SJCRH30 (cell line): ENCODE measurements at regions not wholly inside any gene's neighbourhood (a gene's known extent, or its start where the extent isn't known, plus 50 kb on each side); places are given as distances from the start of the nearest gene placed in this dataset.

Experiments
- DNase-seq, 2 experiments: peaks; one replicate each; pipeline ENCODE4 v3.0.0-alpha.2; 2015 to 2020
- H3K27ac ChIP-seq: fragments of 250-450 bp; sonication (Bioruptor Pico); 2 replicates; pipeline ENCODE4 v1.5.1; 2020; ENCODE audit warnings: mild to moderate bottlenecking, moderate library complexity
- H3K27me3 ChIP-seq: fragments of 250-450 bp; sonication (Bioruptor Pico); 2 replicates; pipeline ENCODE4 v1.5.1; 2020; ENCODE audit warnings: mild to moderate bottlenecking, moderate library complexity
- H3K36me3 ChIP-seq: fragments of 250-450 bp; sonication (Bioruptor Pico); 2 replicates; pipeline ENCODE4 v1.5.1; 2020; ENCODE audit warnings: mild to moderate bottlenecking, moderate library complexity
- H3K4me1 ChIP-seq: fragments of 250-450 bp; sonication (Bioruptor Pico); 2 replicates; pipeline ENCODE4 v1.5.1; 2020; ENCODE audit warnings: mild to moderate bottlenecking, moderate library complexity
- H3K4me3 ChIP-seq: fragments of 250-450 bp; sonication (Bioruptor Pico); 2 replicates; pipeline ENCODE4 v1.5.1; 2020; ENCODE audit warnings: mild to moderate bottlenecking, moderate library complexity
- H3K9me3 ChIP-seq: fragments of 250-450 bp; sonication (Bioruptor Pico); replicated peaks from 2 replicates; pipeline ENCODE4 v1.5.1; 2020; ENCODE audit warnings: mild to moderate bottlenecking, moderate library complexity

DNA sequence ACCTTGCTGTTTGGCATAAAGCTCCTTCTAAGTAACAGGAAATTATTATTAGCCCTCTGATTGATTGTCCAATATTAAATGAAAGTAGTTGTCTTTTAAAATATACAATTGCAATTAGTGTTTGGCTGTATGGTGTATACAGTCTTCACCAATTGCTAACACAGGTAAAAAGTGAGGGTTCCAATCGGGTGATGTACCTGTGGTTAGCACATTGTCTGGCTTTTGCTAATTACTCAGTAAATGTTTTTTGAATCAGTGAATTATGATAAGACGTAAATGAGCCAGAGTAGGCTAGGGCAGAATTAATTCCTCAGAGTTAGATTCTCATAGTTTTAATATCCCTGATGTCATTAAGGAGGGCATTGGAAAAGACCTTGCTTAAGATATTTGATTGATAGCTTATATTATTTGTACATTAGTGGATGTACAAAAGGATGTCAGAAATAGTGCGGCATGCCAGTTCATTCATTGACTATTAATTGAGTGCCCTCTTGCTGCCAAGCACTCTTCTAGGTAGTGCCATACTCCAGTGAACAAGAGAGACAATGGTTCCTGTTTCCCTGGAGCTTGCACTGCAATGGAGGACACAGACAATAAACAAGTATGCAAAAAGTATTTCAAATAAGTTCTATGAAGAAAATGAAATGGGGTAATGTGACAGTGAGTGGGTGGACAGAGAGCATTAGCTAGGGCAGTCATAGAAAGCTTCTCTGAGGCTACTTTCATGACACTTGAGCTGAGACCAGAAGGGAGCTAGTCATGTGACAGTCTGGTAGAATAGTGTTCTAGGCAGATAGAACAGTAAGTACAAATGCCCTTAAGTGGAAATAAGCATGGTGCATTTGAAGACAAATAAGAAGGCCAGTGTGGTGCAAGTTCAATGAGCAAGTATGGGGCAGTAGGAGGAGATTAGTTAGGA is 205.9 kb upstream of the CASK start:
- Histone ChIP-seq H3K4me1 (no peaks in the 10 kb centered on the region), H3K9me3 (no peaks in the 10 kb centered on the region), H3K4me3 (no peak overlapping the region), H3K27me3 (no peaks in the 10 kb centered on the region), H3K27ac (no peak overlapping the region), H3K36me3 (no peaks in the 10 kb centered on the region)
- no peak for DNase-seq

DNA sequence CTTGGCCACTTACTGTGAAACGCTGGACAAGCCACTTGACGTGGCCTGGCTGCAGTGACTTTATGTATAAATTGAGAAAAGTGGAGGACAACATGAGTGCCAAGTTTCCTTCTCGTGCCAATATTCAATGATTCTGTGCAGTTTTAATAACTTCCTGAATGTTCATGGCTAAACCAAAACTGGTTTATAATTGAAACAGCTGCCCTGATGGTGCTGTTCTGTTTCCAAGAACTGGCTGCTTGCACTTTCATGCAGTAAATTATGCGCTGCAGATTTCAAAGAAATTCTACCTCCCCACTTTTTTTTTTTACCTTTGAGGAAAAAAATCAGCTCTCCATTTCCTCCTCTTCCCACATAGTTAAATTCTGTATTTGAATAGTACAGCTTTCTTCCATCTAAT is 205.2 kb upstream of the CASK start:
- H3K27ac ChIP-seq = no peak overlapping the region
- no peaks in the 10 kb centered on the region for H3K9me3 ChIP-seq
- no peak for DNase-seq
- H3K36me3 ChIP-seq = no peaks in the 10 kb centered on the region
- no peaks in the 10 kb centered on the region for H3K4me1 ChIP-seq
- H3K27me3 ChIP-seq = no peaks in the 10 kb centered on the region
- H3K4me3 ChIP-seq = no peak overlapping the region

DNA sequence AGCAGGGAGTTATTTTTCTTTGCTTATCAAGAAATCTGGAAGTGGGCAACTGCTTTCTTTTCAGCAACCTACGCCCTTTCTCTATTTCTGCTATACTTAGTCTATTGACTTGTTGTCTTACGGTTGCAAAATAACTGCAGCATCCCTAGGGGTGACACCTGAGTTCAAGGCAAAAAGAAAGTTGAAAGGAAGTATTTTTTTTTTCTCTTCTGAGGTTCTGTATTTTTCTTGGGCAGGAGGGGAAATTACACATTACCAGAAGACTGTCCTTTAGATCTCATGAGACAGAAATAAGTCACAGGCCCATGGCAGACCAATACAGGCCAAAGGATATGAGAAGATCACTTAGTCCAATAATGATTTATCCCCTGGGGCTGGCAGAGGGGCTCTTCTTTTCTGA is 204.7 kb upstream of the CASK start:
- Histone ChIP-seq H3K4me1 (no peaks in the 10 kb centered on the region), H3K4me3 (no peak overlapping the region), H3K27me3 (no peaks in the 10 kb centered on the region), H3K27ac (no peak overlapping the region), H3K9me3 (no peaks in the 10 kb centered on the region), H3K36me3 (no peaks in the 10 kb centered on the region)
- DNase-seq = no peak

GRCh38 chrX:42127563-42127962 is 204.2 kb upstream of the CASK start:
- Histone ChIP-seq H3K27me3 (no peaks in the 10 kb centered on the region), H3K9me3 (no peaks in the 10 kb centered on the region), H3K4me1 (no peaks in the 10 kb centered on the region), H3K4me3 (no peak overlapping the region), H3K36me3 (no peaks in the 10 kb centered on the region), H3K27ac (no peak overlapping the region)
- DNase-seq = no peak

GRCh38 chrX:42123369-42123768 is 200.0 kb upstream of the CASK start:
- H3K9me3 ChIP-seq = no peaks in the 10 kb centered on the region
- H3K4me1 ChIP-seq = 0 out of 2 replicates have a peak, but pooled peaks cover 3% of the 10 kb centered on the region
- no peaks in the 10 kb centered on the region for H3K27me3 ChIP-seq
- no peaks in the 10 kb centered on the region for H3K36me3 ChIP-seq
- H3K27ac ChIP-seq = no peak overlapping the region
- H3K4me3 ChIP-seq = no peak overlapping the region
- no peak for DNase-seq

DNA sequence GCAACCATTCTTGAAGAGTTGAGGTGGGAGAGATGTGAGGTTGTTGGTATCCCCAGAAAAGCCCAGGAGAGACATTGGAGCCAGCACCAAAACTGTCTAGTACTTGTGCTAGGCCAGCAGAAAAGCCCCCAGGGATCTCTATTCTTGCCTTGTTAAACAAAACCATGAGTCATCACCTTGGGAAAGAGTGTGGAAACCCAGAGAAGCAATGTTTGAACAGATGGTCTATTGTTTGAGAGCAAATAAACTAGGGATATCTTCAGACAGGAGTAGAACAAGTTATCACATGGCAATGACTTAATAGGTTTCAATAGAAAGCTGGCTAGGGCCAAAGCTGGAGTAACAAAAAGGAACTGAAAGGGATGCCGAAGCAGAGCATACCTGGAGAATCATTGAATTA is 195.7 kb upstream of the CASK start:
- Histone ChIP-seq H3K27ac (peak overlapping the region; percentile 34), H3K36me3 (no peaks in the 10 kb centered on the region), H3K9me3 (no peaks in the 10 kb centered on the region), H3K4me1 (0 out of 2 replicates have a peak, but pooled peaks cover 3% of the 10 kb centered on the region), H3K4me3 (no peak overlapping the region), H3K27me3 (no peaks in the 10 kb centered on the region)
- peak; percentile 60 to 81 for DNase-seq

DNA sequence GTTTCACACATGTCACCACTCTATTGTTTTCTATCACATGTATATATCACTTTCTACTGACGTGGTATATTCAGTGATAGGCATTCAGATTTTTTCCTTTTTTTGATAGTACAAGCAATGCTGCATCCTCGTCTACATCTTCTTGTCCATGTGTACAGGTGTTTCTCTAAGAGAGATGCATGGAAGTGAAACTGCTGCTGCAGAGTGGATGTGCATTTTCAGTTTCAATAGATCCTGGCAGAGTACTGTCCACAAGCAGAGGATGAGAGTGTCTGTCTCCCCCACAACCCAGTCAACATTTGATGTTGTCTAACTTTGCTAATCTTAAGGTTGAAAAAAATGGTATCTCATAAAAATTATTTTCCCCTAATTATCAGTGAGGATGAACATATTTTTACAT is 194.0 kb upstream of the CASK start:
- no peaks in the 10 kb centered on the region for H3K9me3 ChIP-seq
- no peak for DNase-seq
- H3K27me3 ChIP-seq = no peaks in the 10 kb centered on the region
- no peak overlapping the region for H3K27ac ChIP-seq
- no peaks in the 10 kb centered on the region for H3K36me3 ChIP-seq
- H3K4me3 ChIP-seq = no peak overlapping the region
- H3K4me1 ChIP-seq = 0 out of 2 replicates have a peak, but pooled peaks cover 3% of the 10 kb centered on the region

- H3K4me1 ChIP-seq = peaks cover 14% of the 10 kb centered on the region
Observed at GRCh38 chrX:42109428-42109827, 186.1 kb upstream of the CASK start.

DNA sequence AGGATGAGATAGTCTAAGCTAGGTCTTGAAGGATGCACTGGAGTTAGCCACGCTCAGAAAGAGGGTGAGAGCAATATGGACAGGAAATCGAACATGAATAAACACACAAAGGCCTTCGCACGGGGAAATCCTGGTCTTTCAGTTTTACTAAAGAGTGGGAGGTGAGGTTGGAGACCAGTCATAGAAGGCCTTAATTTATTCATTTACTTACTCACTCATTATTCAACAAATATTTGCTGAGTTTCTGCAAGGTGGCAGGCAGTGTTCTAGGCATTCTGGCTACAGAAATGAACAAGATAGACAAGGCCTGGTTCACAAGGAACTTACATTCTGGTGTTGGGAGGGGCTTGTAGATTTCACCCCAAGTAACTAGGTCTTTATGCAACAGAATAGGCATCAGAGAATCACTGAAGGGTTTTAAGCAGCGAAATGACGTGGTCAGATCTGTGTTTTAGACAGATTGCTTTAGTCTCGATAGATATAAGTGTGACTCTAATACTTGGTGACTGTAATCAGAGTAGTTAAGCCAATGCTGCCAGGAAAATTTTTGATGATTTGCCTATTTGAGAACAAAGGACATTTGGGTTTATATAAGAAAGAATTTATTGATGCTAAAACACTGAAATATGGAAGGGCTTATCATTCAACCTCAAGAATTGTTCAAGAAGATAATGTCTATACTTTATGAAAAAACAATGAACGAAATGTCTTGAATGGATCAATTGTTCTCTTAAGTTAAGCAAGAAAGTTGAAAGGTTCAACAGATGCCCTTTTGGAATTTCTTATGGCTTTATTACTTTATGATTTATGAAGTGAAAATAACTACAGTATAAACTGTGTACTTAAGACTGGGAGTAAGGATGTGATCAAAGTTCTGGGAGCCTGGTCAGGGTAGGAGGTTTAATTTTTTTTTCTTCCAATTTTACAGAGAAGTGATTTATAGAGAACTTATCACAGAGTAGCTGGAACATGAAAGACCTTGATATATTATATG is 184.4 kb upstream of the CASK start:
- H3K4me3 ChIP-seq = no peak overlapping the region

More at GRCh38 chrX:42109428-42109827, 186.1 kb upstream of the CASK start:
- Histone ChIP-seq H3K36me3 (no peaks in the 10 kb centered on the region), H3K27me3 (no peaks in the 10 kb centered on the region), H3K27ac (no peak overlapping the region; the same call in 1 of the 2 replicates), H3K9me3 (no peaks in the 10 kb centered on the region), H3K4me3 (no peak overlapping the region)
- DNase-seq = no peak

GRCh38 chrX:42106556-42106955 is 183.2 kb upstream of the CASK start:
- H3K27ac ChIP-seq = no peak overlapping the region
- H3K9me3 ChIP-seq = no peaks in the 10 kb centered on the region
- no peak for DNase-seq

More for the DNA sequence above, 184.4 kb upstream of the CASK start:
- Histone ChIP-seq H3K36me3 (no peaks in the 10 kb centered on the region), H3K9me3 (no peaks in the 10 kb centered on the region), H3K27ac (no peak overlapping the region), H3K4me1 (peaks cover 14% of the 10 kb centered on the region), H3K27me3 (no peaks in the 10 kb centered on the region)
- no peak for DNase-seq

GRCh38 chrX:42102586-42103282 is 179.4 kb upstream of the CASK start:
- no peaks in the 10 kb centered on the region for H3K4me1 ChIP-seq
- no peaks in the 10 kb centered on the region for H3K27me3 ChIP-seq
- H3K27ac ChIP-seq = no peak overlapping the region
- H3K4me3 ChIP-seq = no peak overlapping the region
- no peaks in the 10 kb centered on the region for H3K9me3 ChIP-seq
- DNase-seq = no peak
- no peaks in the 10 kb centered on the region for H3K36me3 ChIP-seq

More at GRCh38 chrX:42106556-42106955, 183.2 kb upstream of the CASK start:
- no peak overlapping the region for H3K4me3 ChIP-seq
- no peaks in the 10 kb centered on the region for H3K27me3 ChIP-seq
- peaks cover 14% of the 10 kb centered on the region for H3K4me1 ChIP-seq
- no peaks in the 10 kb centered on the region for H3K36me3 ChIP-seq

GRCh38 chrX:42098900-42099299 is 175.5 kb upstream of the CASK start:
- no peaks in the 10 kb centered on the region for H3K27me3 ChIP-seq
- H3K36me3 ChIP-seq = no peaks in the 10 kb centered on the region
- peak; percentile 14 to 27 for DNase-seq
- H3K4me1 ChIP-seq = no peaks in the 10 kb centered on the region
- H3K4me3 ChIP-seq = no peak overlapping the region
- no peaks in the 10 kb centered on the region for H3K9me3 ChIP-seq
- H3K27ac ChIP-seq = no peak overlapping the region

GRCh38 chrX:42097486-42097885 is 174.1 kb upstream of the CASK start:
- H3K36me3 ChIP-seq = no peaks in the 10 kb centered on the region
- no peak for DNase-seq
- no peak overlapping the region for H3K27ac ChIP-seq
- no peaks in the 10 kb centered on the region for H3K4me1 ChIP-seq
- H3K27me3 ChIP-seq = no peaks in the 10 kb centered on the region
- H3K4me3 ChIP-seq = no peak overlapping the region
- H3K9me3 ChIP-seq = no peaks in the 10 kb centered on the region

- Histone ChIP-seq H3K27me3 (no peaks in the 10 kb centered on the region), H3K9me3 (no peaks in the 10 kb centered on the region), H3K4me1 (no peaks in the 10 kb centered on the region), H3K27ac (peak overlapping the region; percentile 42), H3K36me3 (no peaks in the 10 kb centered on the region), H3K4me3 (no peak overlapping the region)
- peak; percentile 40 to 45 for DNase-seq
Observed at GRCh38 chrX:42096265-42096920, 173.0 kb upstream of the CASK start.
